HFFc6 (cell line): ENCODE measurements at regions not wholly inside any gene's neighbourhood (a gene's known extent, or its start where the extent isn't known, plus 50 kb on each side); places are given as distances from the start of the nearest gene placed in this dataset.

Experiments used
- DNase-seq: peaks from one replicate; pipeline ENCODE4 v3.0.0-alpha.2; 2018
- H3K27ac Mint-ChIP-seq: 2 replicates; pipeline ENCODE4 v1.8.0; 2020; ENCODE audit warnings: mild to moderate bottlenecking, mixed read lengths
- H3K27me3 Mint-ChIP-seq: 2 replicates; pipeline ENCODE4 v1.8.0; 2021; ENCODE audit warnings: mild to moderate bottlenecking, moderate library complexity, mixed read lengths; ENCODE audit not compliant: insufficient read depth
- H3K36me3 Mint-ChIP-seq: 2 replicates; pipeline ENCODE4 v1.8.0; 2021; ENCODE audit warnings: low read depth, mixed read lengths
- H3K4me1 Mint-ChIP-seq: 2 replicates; pipeline ENCODE4 v1.8.0; 2020; ENCODE audit warnings: low read depth, mixed read lengths
- H3K4me3 Mint-ChIP-seq: 2 replicates; pipeline ENCODE4 v1.8.0; 2020; ENCODE audit warnings: mild to moderate bottlenecking, moderate library complexity, mixed read lengths
- H3K9me3 Mint-ChIP-seq: 2 replicates; pipeline ENCODE4 v1.8.0; 2020; ENCODE audit warnings: mild to moderate bottlenecking, mixed read lengths
- CTCF ChIP-seq: fragments of 200-600 bp; sonication (generic); IDR thresholded peaks from 2 replicates; pipeline ENCODE4 v1.5.0; 2021; ENCODE audit warnings: antibody characterized with exemption, mild to moderate bottlenecking

GRCh38 chr10:60623627-60624026 lies 154.7 kb upstream of the CDK1 start:
- DNase-seq = no peak
- Mint-ChIP-seq H3K27me3 (peaks cover 5% of the 10 kb centered on the region; the same call in 1 of the 2 replicates), H3K36me3 (no peaks in the 10 kb centered on the region), H3K4me1 (no peaks in the 10 kb centered on the region), H3K27ac (no peak overlapping the region), H3K4me3 (no peak overlapping the region), H3K9me3 (no peaks in the 10 kb centered on the region)
- TF ChIP-seq CTCF = no peak

DNA sequence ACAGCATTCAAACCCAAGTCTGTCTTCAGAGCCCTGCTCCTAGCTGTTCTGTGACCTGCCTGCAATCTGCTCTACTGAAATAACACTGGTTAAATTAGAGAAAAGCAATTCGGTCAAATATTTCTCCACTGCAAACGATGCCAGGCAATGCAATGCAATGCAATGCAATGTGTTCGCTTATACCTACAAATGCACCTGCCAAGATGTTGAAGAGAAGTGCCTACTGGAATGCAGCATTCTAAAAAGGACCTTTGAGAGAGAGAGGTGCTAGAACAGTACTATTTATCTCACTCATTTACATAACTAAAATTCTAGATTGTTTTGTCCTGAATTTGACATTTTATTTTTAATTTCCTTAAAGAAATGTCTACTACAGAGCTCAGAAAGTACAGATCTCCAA lies 157.3 kb upstream of the CDK1 start:
- H3K27me3 Mint-ChIP-seq = peaks cover 5% of the 10 kb centered on the region; the same call in 1 of the 2 replicates
- H3K27ac Mint-ChIP-seq = no peak overlapping the region
- no peaks in the 10 kb centered on the region for H3K4me1 Mint-ChIP-seq
- no peak for DNase-seq
- no peaks in the 10 kb centered on the region for H3K36me3 Mint-ChIP-seq
- no peaks in the 10 kb centered on the region for H3K9me3 Mint-ChIP-seq
- no peak for TF ChIP-seq CTCF
- no peak overlapping the region for H3K4me3 Mint-ChIP-seq

- no peak for TF ChIP-seq CTCF
- Mint-ChIP-seq H3K9me3 (no peaks in the 10 kb centered on the region), H3K4me3 (no peak overlapping the region), H3K36me3 (no peaks in the 10 kb centered on the region), H3K4me1 (no peaks in the 10 kb centered on the region), H3K27ac (no peak overlapping the region), H3K27me3 (peaks cover 6% of the 10 kb centered on the region)
- no peak for DNase-seq
These were observed 159.4 kb upstream of the CDK1 start for GRCh38 chr10:60618861-60619260.

GRCh38 chr10:60615541-60615940 lies 162.7 kb upstream of the CDK1 start:
- Mint-ChIP-seq H3K36me3 (no peaks in the 10 kb centered on the region), H3K9me3 (no peaks in the 10 kb centered on the region), H3K4me3 (no peak overlapping the region), H3K27me3 (peaks cover 7% of the 10 kb centered on the region), H3K4me1 (peaks cover 9% of the 10 kb centered on the region), H3K27ac (no peak overlapping the region)
- DNase-seq = no peak
- TF ChIP-seq CTCF = no peak

- Mint-ChIP-seq H3K27me3 (peaks cover 7% of the 10 kb centered on the region), H3K4me1 (peaks cover 9% of the 10 kb centered on the region), H3K27ac (no peak overlapping the region), H3K9me3 (no peaks in the 10 kb centered on the region), H3K4me3 (no peak overlapping the region), H3K36me3 (no peaks in the 10 kb centered on the region)
- TF ChIP-seq CTCF = no peak
- DNase-seq = no peak
These were observed 163.9 kb upstream of the CDK1 start for GRCh38 chr10:60614363-60614762.

GRCh38 chr10:60613434-60613833 lies 164.8 kb upstream of the CDK1 start:
- Mint-ChIP-seq H3K9me3 (no peaks in the 10 kb centered on the region), H3K4me1 (peaks cover 9% of the 10 kb centered on the region), H3K4me3 (no peak overlapping the region), H3K27me3 (peaks cover 4% of the 10 kb centered on the region; the same call in 1 of the 2 replicates), H3K36me3 (no peaks in the 10 kb centered on the region), H3K27ac (no peak overlapping the region)
- DNase-seq = no peak
- no peak for TF ChIP-seq CTCF
